OCI-LY7 (cell line): ENCODE measurements at regions not wholly inside any gene's neighbourhood (a gene's known extent, or its start where the extent isn't known, plus 50 kb on each side); places are given as distances from the start of the nearest gene placed in this dataset.

Source experiments
- EZH2phosphoT487 ChIP-seq: fragments of 200-600 bp; sonication (generic); IDR thresholded peaks from 2 replicates; pipeline ENCODE4 v1.6.1; 2018; ENCODE audit warnings: low read depth, borderline replicate concordance, mild to moderate bottlenecking, mixed run types, antibody characterized with exemption, low read length, moderate library complexity, mixed read lengths
- TF ChIP-seq, protein P1 (sequence below): fragments of 200-600 bp; sonication (generic); conservative IDR thresholded peaks from 2 replicates; pipeline ENCODE4 v1.5.1; 2014; ENCODE audit warnings: mild to moderate bottlenecking, antibody characterized with exemption, low read length, moderate library complexity, mixed read lengths

DNA sequence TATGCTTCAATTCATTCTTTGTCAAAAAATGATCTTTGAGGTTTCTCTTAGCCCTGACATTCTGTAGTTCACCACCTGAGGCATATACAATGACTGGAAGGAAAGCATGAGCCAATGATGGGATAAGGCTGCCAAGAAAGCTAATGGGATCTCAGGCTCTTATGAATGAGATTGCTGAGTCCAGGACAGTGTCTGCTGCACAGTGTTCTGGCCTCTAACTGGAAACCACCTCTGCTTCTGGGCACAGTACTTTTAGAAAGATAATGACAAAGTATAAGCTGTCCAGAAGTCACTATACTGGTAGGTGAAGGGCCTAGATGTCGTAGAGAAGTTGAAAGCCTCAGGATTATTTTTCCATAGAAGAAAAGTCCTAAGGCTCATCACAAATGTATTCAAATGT lies 69.1 kb upstream of the PAPPA start:
- TF ChIP-seq, protein P1, sequence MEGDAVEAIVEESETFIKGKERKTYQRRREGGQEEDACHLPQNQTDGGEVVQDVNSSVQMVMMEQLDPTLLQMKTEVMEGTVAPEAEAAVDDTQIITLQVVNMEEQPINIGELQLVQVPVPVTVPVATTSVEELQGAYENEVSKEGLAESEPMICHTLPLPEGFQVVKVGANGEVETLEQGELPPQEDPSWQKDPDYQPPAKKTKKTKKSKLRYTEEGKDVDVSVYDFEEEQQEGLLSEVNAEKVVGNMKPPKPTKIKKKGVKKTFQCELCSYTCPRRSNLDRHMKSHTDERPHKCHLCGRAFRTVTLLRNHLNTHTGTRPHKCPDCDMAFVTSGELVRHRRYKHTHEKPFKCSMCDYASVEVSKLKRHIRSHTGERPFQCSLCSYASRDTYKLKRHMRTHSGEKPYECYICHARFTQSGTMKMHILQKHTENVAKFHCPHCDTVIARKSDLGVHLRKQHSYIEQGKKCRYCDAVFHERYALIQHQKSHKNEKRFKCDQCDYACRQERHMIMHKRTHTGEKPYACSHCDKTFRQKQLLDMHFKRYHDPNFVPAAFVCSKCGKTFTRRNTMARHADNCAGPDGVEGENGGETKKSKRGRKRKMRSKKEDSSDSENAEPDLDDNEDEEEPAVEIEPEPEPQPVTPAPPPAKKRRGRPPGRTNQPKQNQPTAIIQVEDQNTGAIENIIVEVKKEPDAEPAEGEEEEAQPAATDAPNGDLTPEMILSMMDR, result no peak
- TF ChIP-seq EZH2phosphoT487, result no peak
